Mucosa of descending colon (tissue), 3 donors: ENCODE measurements at regions not wholly inside any gene's neighbourhood (a gene's known extent, or its start where the extent isn't known, plus 50 kb on each side); places are given as distances from the start of the nearest gene placed in this dataset.
"Not testable (repeated sequence)": the region's sequence is repeated elsewhere in the genome, so short reads cannot be mapped to it uniquely, and the experiment has no call there.

ENCODE experiments used
- ATAC-seq: fragments of 200-7000 bp; cut with Tn5 transposase; one replicate; pipeline ENCODE4 v1.9.1; 2020; ENCODE audit warnings: mild to moderate bottlenecking, moderate library complexity
- DNase-seq, 3 donors: peaks; one replicate each; pipeline ENCODE4 v3.0.0-alpha.2; 2020
- H3K36me3 ChIP-seq: fragments of 200-600 bp; one replicate; pipeline ENCODE4 v1.8.0; 2021; ENCODE audit warnings: low read depth, mild to moderate bottlenecking
- H3K4me1 ChIP-seq: fragments of 200-600 bp; one replicate; pipeline ENCODE4 v1.8.0; 2021; ENCODE audit warnings: low read depth, mild to moderate bottlenecking
- H3K4me3 ChIP-seq: fragments of 200-600 bp; one replicate; pipeline ENCODE4 v1.8.0; 2021; ENCODE audit warnings: mild to moderate bottlenecking
- H3K9me3 ChIP-seq: fragments of 200-600 bp; one replicate; pipeline ENCODE4 v1.8.0; 2021; ENCODE audit warnings: mild to moderate bottlenecking
- CTCF ChIP-seq: fragments of 200-600 bp; IDR thresholded peaks from one replicate; pipeline ENCODE4 v1.8.0; 2022; ENCODE audit warnings: antibody characterized with exemption, mild to moderate bottlenecking
- intact Hi-C, 2 donors: fragments of 100-400 bp; cut with DNase I in 1 of 2; cut with micrococcal nuclease in 1 of 2; formaldehyde crosslinking; loops; one replicate each; pipeline versions ENCODE4 v1.11.0 to v1.11.1; 2022; cut with DNase I, micrococcal nuclease
- donor health status: DM: no; HTN: no; CAD: no; lungs with moderate emphysema.
- donor health status: DM: no; HTN: no; CAD: no.
- donor health status: DM: no; HTN: yes; CAD: no.

- Histone ChIP-seq H3K4me3 (no peak overlapping the region), H3K9me3 (peaks cover 6% of the 10 kb centered on the region), H3K36me3 (no peaks in the 10 kb centered on the region), H3K4me1 (no peaks in the 10 kb centered on the region)
- no peak for TF ChIP-seq CTCF
- intact Hi-C loops, result no loop called here
- DNase-seq, result no peak
- no peak for ATAC-seq
Observed at GRCh38 chr10:3382092-3382491, 209.5 kb upstream of the PITRM1 start.

GRCh38 chr10:3380406-3381050, 207.9 kb upstream of the PITRM1 start:
- H3K4me3 ChIP-seq, result no peak overlapping the region
- DNase-seq (no peak), ATAC-seq (no peak)
- H3K9me3 ChIP-seq, result peaks cover 3% of the 10 kb centered on the region
- TF ChIP-seq CTCF, result no peak
- no peaks in the 10 kb centered on the region for H3K4me1 ChIP-seq
- intact Hi-C loops, result no loop called here
- H3K36me3 ChIP-seq, result no peaks in the 10 kb centered on the region

GRCh38 chr10:3376631-3377030, 204.0 kb upstream of the PITRM1 start:
- Histone ChIP-seq H3K9me3 (no peaks in the 10 kb centered on the region), H3K36me3 (no peaks in the 10 kb centered on the region), H3K4me1 (no peaks in the 10 kb centered on the region), H3K4me3 (no peak overlapping the region)
- DNase-seq (no peak), ATAC-seq (no peak)
- no peak for TF ChIP-seq CTCF
- intact Hi-C loops, result no loop called here

- no peak for TF ChIP-seq CTCF
- no peak for DNase-seq
Observed at GRCh38 chr10:3375505-3375904, 202.9 kb upstream of the PITRM1 start.

GRCh38 chr10:3374914-3375313, 202.3 kb upstream of the PITRM1 start:
- no peak for TF ChIP-seq CTCF
- H3K9me3 ChIP-seq, result no peaks in the 10 kb centered on the region
- ATAC-seq (no peak), DNase-seq (no peak)
- H3K4me3 ChIP-seq, result no peak overlapping the region
- H3K36me3 ChIP-seq, result no peaks in the 10 kb centered on the region
- intact Hi-C loops, result no loop called here
- H3K4me1 ChIP-seq, result no peaks in the 10 kb centered on the region

More at GRCh38 chr10:3375505-3375904, 202.9 kb upstream of the PITRM1 start:
- Histone ChIP-seq H3K4me1 (no peaks in the 10 kb centered on the region), H3K36me3 (no peaks in the 10 kb centered on the region), H3K9me3 (no peaks in the 10 kb centered on the region), H3K4me3 (no peak overlapping the region)
- intact Hi-C loops, result no loop called here
- no peak for ATAC-seq

GRCh38 chr10:3373374-3374027, 200.9 kb upstream of the PITRM1 start:
- ATAC-seq, intact Hi-C loops, H3K4me3 ChIP-seq, DNase-seq, H3K36me3 ChIP-seq, H3K4me1 ChIP-seq, H3K9me3 ChIP-seq: not testable (repeated sequence)
